H1 (cell line): ENCODE measurements at regions not wholly inside any gene's neighbourhood (a gene's known extent, or its start where the extent isn't known, plus 50 kb on each side); places are given as distances from the start of the nearest gene placed in this dataset.

Experiments used
- EGR1 ChIP-seq: IDR thresholded peaks from 2 replicates; pipeline ENCODE4 v1.6.1; 2011; ENCODE audit warnings: low read depth, low read length, borderline replicate concordance
- POLR2A ChIP-seq, 2 experiments: IDR thresholded peaks; 1 replicate in 1 of 2; 2 replicates in 1 of 2; pipeline ENCODE4 v1.6.1; 2011; ENCODE audit warnings: low read depth in 2 of 2, low read length in 2 of 2, mild to moderate bottlenecking in 2 of 2; ENCODE audit errors: control extremely low read depth in 1 of 2
- POLR2AphosphoS5 ChIP-seq: IDR thresholded peaks from 2 replicates; pipeline ENCODE4 v1.6.1; 2011; ENCODE audit warnings: low read depth, low read length
- SIN3A ChIP-seq, 2 experiments: IDR thresholded peaks in 1 of 2; conservative IDR thresholded peaks in 1 of 2; 2 replicates each; pipeline ENCODE4 v1.6.1; 2011 to 2012; ENCODE audit warnings: low read length in 2 of 2, improper control_type of control experiment in 1 of 2, low read depth in 1 of 2, mild to moderate bottlenecking in 1 of 2
- TEAD4 ChIP-seq: IDR thresholded peaks from 2 replicates; pipeline ENCODE4 v1.6.1; 2012; ENCODE audit warnings: low read depth, low read length, inconsistent platforms, mixed read lengths
- TF ChIP-seq, protein P1 (sequence below): IDR thresholded peaks from 2 replicates; pipeline ENCODE4 v1.6.1; 2012; ENCODE audit warnings: low read length, inconsistent platforms

DNA sequence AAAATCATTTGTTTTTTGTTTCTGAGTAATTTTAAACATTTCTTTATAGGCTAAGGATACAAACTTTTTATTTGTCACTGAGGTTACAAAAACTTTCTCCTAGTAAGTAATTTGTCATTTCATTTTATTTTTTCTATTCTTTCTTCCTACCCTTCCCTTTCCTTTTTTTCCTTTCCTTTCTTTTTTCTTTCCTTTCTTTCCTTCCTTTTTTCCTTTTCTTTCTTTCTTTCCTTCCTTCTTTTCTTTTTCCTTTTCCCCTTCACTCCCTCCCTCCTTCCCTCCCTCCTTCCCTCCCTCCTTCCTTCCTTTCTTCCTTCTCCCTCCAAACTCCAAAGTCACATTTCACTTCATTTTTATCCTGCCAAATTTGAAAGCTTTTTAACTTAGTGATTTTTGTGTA is 115.1 kb upstream of the FAN1 start:
- TF ChIP-seq POLR2AphosphoS5 (no peak), EGR1 (no peak), POLR2A (IDR thresholded peaks at IDR 0.05; ENCODE audit: control extremely low read depth in 1 of 2, low read depth in 2 of 2, low read length in 2 of 2) (no peak), SIN3A (conservative IDR thresholded peaks at IDR 0.05 in 1 of 2, IDR thresholded peaks at IDR 0.05 in 1 of 2; ENCODE audit: low read depth in 1 of 2, low read length in 2 of 2) (no peak), TEAD4 (no peak)
- TF ChIP-seq, protein P1, sequence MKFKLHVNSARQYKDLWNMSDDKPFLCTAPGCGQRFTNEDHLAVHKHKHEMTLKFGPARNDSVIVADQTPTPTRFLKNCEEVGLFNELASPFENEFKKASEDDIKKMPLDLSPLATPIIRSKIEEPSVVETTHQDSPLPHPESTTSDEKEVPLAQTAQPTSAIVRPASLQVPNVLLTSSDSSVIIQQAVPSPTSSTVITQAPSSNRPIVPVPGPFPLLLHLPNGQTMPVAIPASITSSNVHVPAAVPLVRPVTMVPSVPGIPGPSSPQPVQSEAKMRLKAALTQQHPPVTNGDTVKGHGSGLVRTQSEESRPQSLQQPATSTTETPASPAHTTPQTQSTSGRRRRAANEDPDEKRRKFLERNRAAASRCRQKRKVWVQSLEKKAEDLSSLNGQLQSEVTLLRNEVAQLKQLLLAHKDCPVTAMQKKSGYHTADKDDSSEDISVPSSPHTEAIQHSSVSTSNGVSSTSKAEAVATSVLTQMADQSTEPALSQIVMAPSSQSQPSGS, result no peak
